ENCODE measurements at regions not wholly inside any gene's neighbourhood (a gene's known extent, or its start where the extent isn't known, plus 50 kb on each side); places are given as distances from the start of the nearest gene placed in this dataset.

DNA sequence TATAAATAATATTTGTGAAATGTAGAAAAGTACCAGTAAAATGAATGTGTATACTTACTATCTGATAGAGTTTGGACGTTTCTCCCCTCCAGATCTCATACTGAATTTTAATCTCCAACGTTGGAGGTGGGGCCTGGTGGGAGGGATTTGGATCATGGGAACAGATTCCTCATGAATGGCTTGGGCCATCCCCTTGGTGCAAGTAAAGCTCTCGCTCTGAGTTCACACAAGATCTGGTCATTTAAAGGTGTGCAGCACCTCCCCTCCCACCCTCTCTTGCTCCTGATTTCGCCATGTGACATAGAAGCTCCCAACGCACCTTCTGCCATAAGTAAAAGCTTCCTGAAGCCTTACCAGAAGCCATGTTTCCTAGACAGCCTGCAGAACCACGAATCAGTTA, 219.0 kb downstream of the HACE1 start:
- POLR2A ChIA-PET (ENCODE audit: partially characterized antibody): no interaction called here
- H3K9me3 ChIP-seq (ENCODE audit: insufficient read depth in 2 of 2, low read depth in 1 of 2, low read length in 1 of 2): no peaks in the 10 kb centered on the region
- H3K4me2 ChIP-seq (ENCODE audit: insufficient read depth in 1 of 2, low read depth in 2 of 2, low read length in 2 of 2): no peak overlapping the region
- no peak overlapping the region for H4K8ac ChIP-seq (ENCODE audit: extremely low read depth, insufficient read depth, low read length)
- H3K79me1 ChIP-seq (ENCODE audit: low read depth, low read length): no peaks in the 10 kb centered on the region
- no peak overlapping the region for H2BK20ac ChIP-seq (ENCODE audit: low read length)
- no peak overlapping the region for H3K18ac ChIP-seq (ENCODE audit: extremely low read depth, low read length)
- H3K27me3 ChIP-seq (replicated peaks in 1 of 4; ENCODE audit: control insufficient read depth in 3 of 4, extremely low read depth in 1 of 4, insufficient read depth in 3 of 4, low read length in 3 of 4): no peaks in the 10 kb centered on the region
- no peaks in the 10 kb centered on the region for H3K4me1 ChIP-seq (replicated peaks in 1 of 4; ENCODE audit: control insufficient read depth in 3 of 4, insufficient read depth in 4 of 4, low read length in 3 of 4)
- H3K23ac ChIP-seq (ENCODE audit: insufficient read length): no peak overlapping the region
- no peaks in the 10 kb centered on the region for H3K23me2 ChIP-seq (ENCODE audit: low read depth, low read length)
- H3K14ac ChIP-seq (ENCODE audit: insufficient read length): no peak overlapping the region
- no peak overlapping the region for H4K91ac ChIP-seq (replicated peaks; ENCODE audit: insufficient read length, low read length)
- H4K20me1 ChIP-seq (replicated peaks in 1 of 2; ENCODE audit: control insufficient read depth in 1 of 2, insufficient read depth in 2 of 2, low read length in 2 of 2): no peaks in the 10 kb centered on the region
- CTCF ChIA-PET (ENCODE audit: partially characterized antibody): interaction anchor here (1.2 kb wide), 1 partner anchor 113 kb away, joined by 3 read pairs; no protein-coding TSS in a partner anchor
- no peak overlapping the region for H2BK5ac ChIP-seq (ENCODE audit: low read depth, low read length)
- no peak for FAIRE-seq
- no peak overlapping the region for H3K56ac ChIP-seq (replicated peaks; ENCODE audit: insufficient read length, low read depth, low read length)
- H3K79me2 ChIP-seq (ENCODE audit: control insufficient read depth in 1 of 2, insufficient read depth in 2 of 2, low read length in 2 of 2): no peaks in the 10 kb centered on the region
- H2AFZ ChIP-seq (ENCODE audit: low read length): no peak overlapping the region
- no peaks in the 10 kb centered on the region for H3K36me3 ChIP-seq (ENCODE audit: control insufficient read depth in 2 of 4, insufficient read depth in 4 of 4, low read length in 3 of 4)
- no peak for DNase-seq (ENCODE audit: low read depth in 1 of 2, low spot score in 2 of 2)
- no peak overlapping the region for H3K9ac ChIP-seq (replicated peaks in 1 of 4; ENCODE audit: extremely low read depth in 1 of 4, low read depth in 3 of 4, low read length in 3 of 4)
- H3K27ac ChIP-seq (ENCODE audit: low read depth, low read length): no peak overlapping the region
- 91% methylated on average over 6 of the region's 6 CpGs; no CpG with 5 or more reads in 1 of the 2 experiments for WGBS, 2 experiments (ENCODE audit: extremely low coverage in 1 of 2, insufficient coverage in 1 of 2, insufficient read length in 1 of 2, insufficient replicate concordance in 2 of 2, low coverage in 1 of 2, low lambda C conversion rate in 2 of 2, missing lambda C conversion rate in 1 of 2)
- H2BK12ac ChIP-seq (ENCODE audit: low read depth, low read length): no peak overlapping the region
- H2BK15ac ChIP-seq (ENCODE audit: low read length): no peak overlapping the region
- H3K4ac ChIP-seq (replicated peaks; ENCODE audit: insufficient read length, low read depth, low read length): no peak overlapping the region
- no peak overlapping the region for H4K5ac ChIP-seq (ENCODE audit: insufficient read length, low read depth, low read length)
- no peak overlapping the region for H2AK5ac ChIP-seq (ENCODE audit: low read depth, low read length)
- no peak overlapping the region for H2BK120ac ChIP-seq (replicated peaks; ENCODE audit: low read depth, low read length)
- H3K4me3 ChIP-seq (ENCODE audit: extremely low read depth in 1 of 4, insufficient read depth in 2 of 4, low read depth in 3 of 4, low read length in 4 of 4): no peak overlapping the region
- TF ChIP-seq, protein P1, sequence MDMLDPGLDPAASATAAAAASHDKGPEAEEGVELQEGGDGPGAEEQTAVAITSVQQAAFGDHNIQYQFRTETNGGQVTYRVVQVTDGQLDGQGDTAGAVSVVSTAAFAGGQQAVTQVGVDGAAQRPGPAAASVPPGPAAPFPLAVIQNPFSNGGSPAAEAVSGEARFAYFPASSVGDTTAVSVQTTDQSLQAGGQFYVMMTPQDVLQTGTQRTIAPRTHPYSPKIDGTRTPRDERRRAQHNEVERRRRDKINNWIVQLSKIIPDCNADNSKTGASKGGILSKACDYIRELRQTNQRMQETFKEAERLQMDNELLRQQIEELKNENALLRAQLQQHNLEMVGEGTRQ (IDR thresholded peaks at IDR 0.05; ENCODE audit: low read length): no peak
- TF ChIP-seq EGR1 (IDR thresholded peaks at IDR 0.05; ENCODE audit: borderline replicate concordance, low read depth, low read length) (no peak), SP1 (IDR thresholded peaks at IDR 0.05; ENCODE audit: low read depth, low read length) (no peak), SRF (IDR thresholded peaks at IDR 0.05; ENCODE audit: low read depth, low read length) (no peak), SIX5 (IDR thresholded peaks at IDR 0.05; ENCODE audit: low read depth, low read length) (no peak), CEBPB (IDR thresholded peaks at IDR 0.05; ENCODE audit: low read depth, low read length) (no peak), EZH2 (IDR thresholded peaks at IDR 0.05; ENCODE audit: low read depth, low read length, severe bottlenecking) (no peak), ZNF274 (IDR thresholded peaks at IDR 0.05; ENCODE audit: borderline replicate concordance, extremely low read depth, low read length) (no peak), NRF1 (IDR thresholded peaks at IDR 0.05; ENCODE audit: low read depth, low read length) (no peak), ASH2L (IDR thresholded peaks at IDR 0.05; ENCODE audit: low read length) (no peak), RNF2 (IDR thresholded peaks at IDR 0.05; ENCODE audit: borderline replicate concordance, low read depth, low read length, missing control alignments, poor library complexity, severe bottlenecking) (no peak), SIRT6 (IDR thresholded peaks at IDR 0.05; ENCODE audit: low read length) (no peak), TBP (IDR thresholded peaks at IDR 0.05; ENCODE audit: low read depth, low read length) (no peak), JUN (IDR thresholded peaks at IDR 0.05; ENCODE audit: low read depth, low read length) (no peak), RAD21 (IDR thresholded peaks at IDR 0.05 in 1 of 2, conservative IDR thresholded peaks at IDR 0.05 in 1 of 2; ENCODE audit: low read depth in 2 of 2, low read length in 2 of 2) (no peak)

Measured in H1 (cell line).